Kasumi-1 (cell line): ENCODE measurements at regions not wholly inside any gene's neighbourhood (a gene's known extent, or its start where the extent isn't known, plus 50 kb on each side); places are given as distances from the start of the nearest gene placed in this dataset.

Experiments used
- DNase-seq, 2 experiments: peaks; one replicate each; lab custom pipeline; 2025; lab: John Stamatoyannopoulos, UW

- DNase-seq: no peak
Observed at GRCh38 chr3:116929505-116930222, 220.1 kb downstream of the TUSC7 start.

- no peak for DNase-seq
Observed at GRCh38 chr3:116930786-116931185, 221.2 kb downstream of the TUSC7 start.

- no peak for DNase-seq
Observed at GRCh38 chr3:116939091-116939490, 229.5 kb downstream of the TUSC7 start.

GRCh38 chr3:116939550-116939949 is 230.0 kb downstream of the TUSC7 start:
- no peak for DNase-seq

GRCh38 chr3:116940719-116941118 is 231.1 kb downstream of the TUSC7 start:
- no peak for DNase-seq

- no peak for DNase-seq
Observed at GRCh38 chr3:116946376-116946775, 236.8 kb downstream of the TUSC7 start.

- DNase-seq: no peak
Observed at GRCh38 chr3:116947148-116947547, 237.6 kb downstream of the TUSC7 start.

GRCh38 chr3:116947809-116948208 is 238.2 kb downstream of the TUSC7 start:
- no peak for DNase-seq

- no peak for DNase-seq
Observed at GRCh38 chr3:116950301-116951055, 240.9 kb downstream of the TUSC7 start.

- no peak for DNase-seq
Observed at GRCh38 chr3:116951610-116952009, 242.0 kb downstream of the TUSC7 start.

- no peak for DNase-seq
Observed at GRCh38 chr3:116958291-116958690, 248.7 kb downstream of the TUSC7 start.

- no peak for DNase-seq
Observed at GRCh38 chr3:116961106-116961505, 251.5 kb downstream of the TUSC7 start.

GRCh38 chr3:116963802-116964201 is 254.2 kb downstream of the TUSC7 start:
- no peak for DNase-seq

GRCh38 chr3:116966649-116967048 is 257.1 kb downstream of the TUSC7 start:
- DNase-seq: no peak

GRCh38 chr3:116969135-116969534 is 259.6 kb downstream of the TUSC7 start:
- DNase-seq: no peak

- no peak for DNase-seq
Observed at GRCh38 chr3:116969646-116970045, 260.1 kb downstream of the TUSC7 start.

- no peak for DNase-seq
Observed at GRCh38 chr3:116971531-116971930, 262.0 kb downstream of the TUSC7 start.

GRCh38 chr3:116974702-116975101 is 265.1 kb downstream of the TUSC7 start:
- no peak for DNase-seq

- no peak for DNase-seq
Observed at GRCh38 chr3:116977441-116977840, 267.9 kb downstream of the TUSC7 start.

- DNase-seq: no peak
Observed at GRCh38 chr3:116980099-116980498, 270.5 kb downstream of the TUSC7 start.

- DNase-seq: no peak
Observed at GRCh38 chr3:116981089-116981488, 271.5 kb downstream of the TUSC7 start.

GRCh38 chr3:116984301-116984700 is 274.7 kb downstream of the TUSC7 start:
- no peak for DNase-seq

GRCh38 chr3:116994351-116994879 is 284.8 kb downstream of the TUSC7 start:
- no peak for DNase-seq
